MG63 (cell line): ENCODE measurements at regions not wholly inside any gene's neighbourhood (a gene's known extent, or its start where the extent isn't known, plus 50 kb on each side); places are given as distances from the start of the nearest gene placed in this dataset.
"Not testable (repeated sequence)": the region's sequence is repeated elsewhere in the genome, so short reads cannot be mapped to it uniquely, and the experiment has no call there.

Experiments
- DNase-seq: peaks from one replicate; pipeline ENCODE4 v3.0.0-alpha.2; 2020
- H3K27me3 ChIP-seq: fragments of 250-450 bp; sonication (Bioruptor Pico); 2 replicates; pipeline ENCODE4 v1.5.1; 2020; ENCODE audit warnings: mild to moderate bottlenecking, moderate library complexity
- H3K36me3 ChIP-seq: fragments of 250-450 bp; sonication (Bioruptor Pico); 2 replicates; pipeline ENCODE4 v1.5.1; 2020; ENCODE audit warnings: mild to moderate bottlenecking, moderate library complexity
- H3K4me3 ChIP-seq: fragments of 250-450 bp; sonication (Bioruptor Pico); 2 replicates; pipeline ENCODE4 v1.5.1; 2020; ENCODE audit warnings: mild to moderate bottlenecking, moderate library complexity
- H3K9me3 ChIP-seq: fragments of 250-450 bp; sonication (Bioruptor Pico); 2 replicates; pipeline ENCODE4 v1.5.1; 2020; ENCODE audit warnings: mild to moderate bottlenecking, moderate library complexity

- no peak for DNase-seq
Measured at GRCh38 chr10:118827466-118828155, 72.8 kb upstream of the CACUL1 start.

GRCh38 chr10:118832241-118832651 is 77.5 kb upstream of the CACUL1 start:
- Histone ChIP-seq H3K9me3 (no peaks in the 10 kb centered on the region), H3K27me3 (no peaks in the 10 kb centered on the region), H3K36me3 (no peaks in the 10 kb centered on the region), H3K4me3 (no peak overlapping the region)
- DNase-seq: peak; percentile 54

More at GRCh38 chr10:118827466-118828155, 72.8 kb upstream of the CACUL1 start:
- no peak overlapping the region for H3K4me3 ChIP-seq
- no peaks in the 10 kb centered on the region for H3K9me3 ChIP-seq
- no peaks in the 10 kb centered on the region for H3K36me3 ChIP-seq
- no peaks in the 10 kb centered on the region for H3K27me3 ChIP-seq

DNA sequence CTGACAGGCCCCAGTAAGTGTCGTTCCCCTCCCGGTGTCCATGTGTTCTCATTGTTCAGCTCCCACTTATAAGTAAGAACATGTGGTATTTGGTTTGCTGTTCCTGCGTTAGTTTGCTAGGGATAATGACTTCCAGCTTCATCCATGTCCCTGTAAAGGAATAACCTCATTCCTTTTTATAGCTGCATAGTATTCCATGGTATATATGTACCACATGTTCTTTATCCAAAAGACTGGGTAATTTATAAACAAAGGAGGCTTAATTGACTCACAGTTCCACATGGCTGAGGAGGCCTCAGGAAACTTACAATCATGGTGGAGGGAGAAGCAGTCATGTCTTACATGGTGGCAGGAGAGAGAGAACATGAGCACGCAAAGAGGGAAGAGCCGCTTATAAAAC is 79.6 kb upstream of the CACUL1 start:
- H3K9me3 ChIP-seq, H3K27me3 ChIP-seq, H3K4me3 ChIP-seq, H3K36me3 ChIP-seq, DNase-seq: not testable (repeated sequence)

GRCh38 chr10:118835682-118836326 is 81.0 kb upstream of the CACUL1 start:
- DNase-seq: peak; percentile 54
- H3K36me3 ChIP-seq: no peaks in the 10 kb centered on the region
- H3K9me3 ChIP-seq: no peaks in the 10 kb centered on the region
- H3K27me3 ChIP-seq: no peaks in the 10 kb centered on the region
- no peak overlapping the region for H3K4me3 ChIP-seq

DNA sequence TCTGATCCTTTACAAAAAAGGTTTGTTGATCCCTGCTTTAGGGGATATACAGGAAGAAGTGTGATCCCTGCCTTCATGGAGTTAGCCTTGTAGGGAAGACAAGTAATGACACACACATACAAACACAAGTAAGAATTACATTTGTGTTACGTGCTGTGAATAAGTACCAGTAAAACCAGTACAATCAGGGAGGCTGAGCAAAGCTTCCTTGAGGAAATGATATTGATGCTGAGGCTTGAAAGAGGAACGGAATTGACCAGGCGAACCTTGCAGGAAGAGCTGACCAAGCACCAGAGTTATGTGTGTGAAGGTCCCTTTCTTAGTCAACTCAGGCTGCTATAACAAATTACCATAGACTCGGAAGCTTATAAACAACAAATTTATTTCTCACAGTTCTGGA is 83.6 kb upstream of the CACUL1 start:
- Histone ChIP-seq H3K36me3 (no peaks in the 10 kb centered on the region), H3K9me3 (no peaks in the 10 kb centered on the region), H3K27me3 (no peaks in the 10 kb centered on the region), H3K4me3 (no peak overlapping the region)
- no peak for DNase-seq

GRCh38 chr10:118839348-118839747 is 84.6 kb upstream of the CACUL1 start:
- no peaks in the 10 kb centered on the region for H3K27me3 ChIP-seq
- no peak overlapping the region for H3K4me3 ChIP-seq
- H3K36me3 ChIP-seq: no peaks in the 10 kb centered on the region
- DNase-seq: no peak
- H3K9me3 ChIP-seq: no peaks in the 10 kb centered on the region

DNA sequence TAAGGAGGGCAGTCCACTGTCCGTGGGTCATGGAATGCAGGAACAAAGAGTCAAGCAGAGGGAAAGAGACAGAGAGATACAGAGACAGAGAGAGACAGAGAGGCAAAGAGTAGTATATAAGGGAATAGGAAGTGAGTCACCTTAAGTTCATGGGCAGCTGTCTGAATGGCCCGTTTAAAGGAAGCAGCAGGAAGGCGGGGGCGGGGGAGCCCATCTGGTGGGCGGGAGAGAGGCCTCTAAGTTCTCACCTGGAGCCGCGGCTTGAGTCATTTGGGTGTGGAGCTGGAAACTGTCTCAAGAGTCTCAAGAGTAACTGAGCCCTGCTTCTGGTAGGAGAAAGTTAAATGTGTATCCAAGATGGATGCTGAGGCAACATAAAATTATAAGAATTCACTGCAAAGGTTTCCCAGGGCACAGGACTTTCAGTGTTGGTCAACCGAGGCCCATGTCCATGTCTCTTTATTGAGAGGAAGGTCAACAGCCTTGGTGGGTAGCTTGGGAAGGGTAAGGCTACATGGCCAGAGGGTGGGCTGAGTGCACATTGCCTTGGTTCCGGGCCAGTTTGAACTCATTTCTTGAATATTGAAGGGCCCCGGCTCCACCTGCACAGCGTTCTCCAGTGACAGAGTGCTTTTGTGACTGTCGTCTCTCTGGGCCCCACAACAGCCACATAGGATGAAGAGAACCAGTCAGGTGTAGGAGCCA is 85.5 kb upstream of the CACUL1 start:
- H3K27me3 ChIP-seq: no peaks in the 10 kb centered on the region
- DNase-seq: no peak
- H3K36me3 ChIP-seq: no peaks in the 10 kb centered on the region
- no peaks in the 10 kb centered on the region for H3K9me3 ChIP-seq
- H3K4me3 ChIP-seq: no peak overlapping the region

DNA sequence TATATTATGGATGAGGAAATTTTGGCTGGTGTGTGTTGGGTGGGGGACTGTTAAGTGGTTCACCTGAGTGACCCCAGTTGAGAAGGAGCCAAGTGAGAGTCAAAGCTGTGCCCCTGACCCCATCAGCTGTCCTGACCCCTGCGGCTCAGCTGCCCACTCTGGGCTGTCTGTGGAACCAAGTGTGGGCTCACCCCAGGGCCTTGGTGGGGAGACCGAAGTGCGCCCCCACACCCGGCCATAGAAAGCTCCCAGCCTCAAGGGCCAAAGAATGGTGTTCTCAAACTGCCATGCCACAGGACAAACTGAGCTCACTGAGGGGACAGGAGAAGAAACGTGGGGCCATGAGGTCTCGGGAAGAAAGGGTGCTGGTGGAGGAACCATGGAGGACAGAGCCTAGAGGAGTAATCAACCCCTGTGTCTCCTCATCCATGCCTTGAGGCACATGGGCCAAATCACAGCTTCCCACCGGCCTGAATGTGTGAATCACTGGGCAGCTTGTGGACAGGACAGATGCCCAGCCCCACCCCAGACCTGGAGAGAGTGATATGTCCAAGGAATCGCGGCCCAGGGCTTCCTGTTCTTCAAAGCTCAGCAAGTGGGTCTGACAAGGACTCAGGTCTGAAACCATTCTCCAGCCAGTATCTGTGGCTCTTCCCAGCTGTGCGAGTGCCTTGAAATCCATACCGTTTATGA is 86.2 kb upstream of the CACUL1 start:
- no peak overlapping the region for H3K4me3 ChIP-seq
- no peaks in the 10 kb centered on the region for H3K9me3 ChIP-seq
- DNase-seq: peak; percentile 63

DNA sequence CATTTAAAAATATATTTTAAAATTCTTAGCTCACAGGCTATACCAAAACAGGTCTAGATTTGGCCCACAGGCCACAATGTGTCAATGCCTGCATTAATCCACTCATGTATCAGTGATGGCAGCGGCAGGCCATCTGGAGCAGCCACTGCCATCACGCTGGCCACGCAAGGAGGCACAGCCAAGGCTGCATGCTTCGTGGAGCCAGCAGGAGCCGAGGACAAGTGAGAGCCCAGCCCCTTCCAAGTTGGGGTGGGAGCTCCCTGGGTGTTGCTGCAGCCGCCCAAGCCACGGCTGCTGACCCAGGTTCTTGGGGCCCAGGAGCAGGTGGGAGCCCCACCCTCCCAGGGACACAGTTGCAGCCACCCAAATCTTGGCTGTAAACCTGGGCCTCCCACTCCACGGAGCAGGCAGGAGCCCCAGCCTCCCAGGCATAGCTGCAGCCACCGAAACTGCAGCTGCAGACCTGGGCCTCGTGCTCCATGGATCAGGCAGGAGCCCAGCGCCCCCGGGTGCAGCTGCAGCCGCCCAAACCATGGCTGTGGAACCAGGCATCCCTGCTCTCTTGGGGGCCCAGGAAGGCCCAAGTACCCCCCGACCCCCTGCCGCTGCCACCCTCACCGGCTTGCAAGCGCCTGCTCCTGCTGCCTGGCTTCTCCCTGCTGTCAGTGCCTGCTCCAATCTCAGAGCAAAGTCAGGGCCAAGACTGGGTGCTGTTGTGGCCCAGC is 87.3 kb upstream of the CACUL1 start:
- H3K27me3 ChIP-seq: no peaks in the 10 kb centered on the region
- no peak overlapping the region for H3K4me3 ChIP-seq
- no peaks in the 10 kb centered on the region for H3K9me3 ChIP-seq
- DNase-seq: no peak
- H3K36me3 ChIP-seq: no peaks in the 10 kb centered on the region

More for the DNA sequence above, 86.2 kb upstream of the CACUL1 start:
- Histone ChIP-seq H3K36me3 (no peaks in the 10 kb centered on the region), H3K27me3 (no peaks in the 10 kb centered on the region)

DNA sequence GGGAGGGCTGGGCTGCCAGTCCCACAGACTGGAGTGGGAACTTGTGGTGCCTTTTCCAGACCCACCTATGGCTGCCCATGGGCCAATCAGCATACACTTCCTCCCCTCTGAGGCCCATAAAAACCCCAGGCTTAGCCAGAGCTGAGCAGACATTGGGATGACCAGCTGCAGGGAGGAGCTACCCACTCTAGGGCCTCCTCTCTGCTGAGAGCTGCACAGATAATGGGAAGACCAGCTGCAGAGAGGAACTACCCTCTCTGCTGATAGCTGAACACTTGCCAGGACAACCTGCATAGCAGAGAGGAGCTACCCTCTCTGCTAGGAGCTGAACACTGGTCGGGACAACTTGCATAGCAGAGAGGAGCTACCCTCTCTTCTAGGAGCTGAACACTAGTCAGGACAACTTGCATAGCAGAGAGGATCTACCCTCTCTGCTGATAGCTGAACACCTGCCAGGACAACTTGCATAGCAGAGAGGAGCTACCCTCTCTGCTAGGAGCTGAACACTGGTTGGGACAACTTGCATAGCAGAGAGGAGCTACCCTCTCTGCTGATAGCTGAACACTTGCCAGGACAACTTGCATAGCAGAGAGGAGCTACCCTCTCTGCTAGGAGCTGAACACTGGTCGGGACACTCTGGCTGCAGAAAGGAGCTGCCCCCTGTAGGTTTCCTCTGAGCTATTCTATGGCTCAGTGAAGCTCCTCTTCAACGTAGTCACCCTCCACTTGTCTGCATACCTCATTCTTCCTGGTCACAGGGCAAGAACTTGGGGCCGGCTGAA is 88.3 kb upstream of the CACUL1 start:
- DNase-seq: no peak
- Histone ChIP-seq H3K4me3 (no peak overlapping the region), H3K27me3 (no peaks in the 10 kb centered on the region), H3K36me3 (no peaks in the 10 kb centered on the region), H3K9me3 (no peaks in the 10 kb centered on the region)

DNA sequence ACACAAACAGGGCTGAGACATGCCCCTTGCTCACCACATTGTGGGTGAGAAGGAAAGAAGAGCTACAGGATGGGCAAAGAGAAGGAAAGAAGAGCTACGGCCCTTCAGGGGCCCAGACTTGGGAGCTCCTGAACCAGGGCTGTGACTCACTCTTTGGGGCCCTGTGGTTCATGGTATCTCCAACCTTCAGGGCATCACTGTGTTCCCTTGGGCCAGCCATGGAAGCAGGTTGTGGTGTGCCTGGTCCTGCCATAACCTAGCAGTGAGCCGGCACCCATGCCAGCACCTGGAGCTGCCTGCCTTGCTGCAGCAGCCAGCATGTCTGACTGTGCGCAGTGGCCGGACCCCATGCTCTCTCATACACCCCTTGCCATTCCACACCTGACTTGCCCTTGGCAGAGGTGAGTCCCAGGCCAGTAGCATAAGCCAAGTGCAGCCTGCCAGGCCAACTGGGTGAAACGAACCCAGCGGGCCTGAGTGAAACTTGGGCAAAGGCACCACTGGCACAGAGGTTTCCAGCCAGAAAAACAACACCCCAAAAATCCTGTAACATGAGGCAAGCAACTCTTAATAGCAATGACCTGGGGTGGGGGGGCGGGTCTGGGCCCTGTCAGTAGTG is 89.0 kb upstream of the CACUL1 start:
- no peak for DNase-seq
- Histone ChIP-seq H3K36me3 (no peaks in the 10 kb centered on the region), H3K27me3 (no peaks in the 10 kb centered on the region), H3K9me3 (no peaks in the 10 kb centered on the region), H3K4me3 (no peak overlapping the region)

- Histone ChIP-seq H3K36me3 (no peaks in the 10 kb centered on the region), H3K9me3 (no peaks in the 10 kb centered on the region), H3K4me3 (no peak overlapping the region), H3K27me3 (no peaks in the 10 kb centered on the region)
- no peak for DNase-seq
Measured at GRCh38 chr10:118844731-118845521, 90.2 kb upstream of the CACUL1 start.

DNA sequence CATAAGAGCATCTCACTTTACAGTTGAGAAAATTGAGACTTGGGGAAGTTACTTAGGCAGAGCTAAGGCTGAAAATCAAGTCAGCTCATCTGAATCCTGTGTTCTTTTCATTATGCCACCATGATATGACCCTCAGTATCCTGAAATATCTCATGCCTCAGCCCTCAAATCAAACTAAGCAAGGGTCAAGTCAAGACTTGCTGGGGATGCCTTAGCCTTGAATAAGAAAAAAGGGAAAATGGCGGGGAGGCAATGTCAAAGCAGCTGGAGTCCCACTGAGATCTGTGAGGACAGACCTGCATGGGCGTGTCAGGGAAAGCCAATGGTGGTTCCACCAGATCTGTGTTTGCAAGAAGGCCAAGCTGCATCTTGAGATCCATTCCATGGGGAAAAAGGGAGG is 91.0 kb upstream of the CACUL1 start:
- Histone ChIP-seq H3K9me3 (no peaks in the 10 kb centered on the region), H3K36me3 (no peaks in the 10 kb centered on the region), H3K27me3 (no peaks in the 10 kb centered on the region), H3K4me3 (no peak overlapping the region)
- DNase-seq: no peak

DNA sequence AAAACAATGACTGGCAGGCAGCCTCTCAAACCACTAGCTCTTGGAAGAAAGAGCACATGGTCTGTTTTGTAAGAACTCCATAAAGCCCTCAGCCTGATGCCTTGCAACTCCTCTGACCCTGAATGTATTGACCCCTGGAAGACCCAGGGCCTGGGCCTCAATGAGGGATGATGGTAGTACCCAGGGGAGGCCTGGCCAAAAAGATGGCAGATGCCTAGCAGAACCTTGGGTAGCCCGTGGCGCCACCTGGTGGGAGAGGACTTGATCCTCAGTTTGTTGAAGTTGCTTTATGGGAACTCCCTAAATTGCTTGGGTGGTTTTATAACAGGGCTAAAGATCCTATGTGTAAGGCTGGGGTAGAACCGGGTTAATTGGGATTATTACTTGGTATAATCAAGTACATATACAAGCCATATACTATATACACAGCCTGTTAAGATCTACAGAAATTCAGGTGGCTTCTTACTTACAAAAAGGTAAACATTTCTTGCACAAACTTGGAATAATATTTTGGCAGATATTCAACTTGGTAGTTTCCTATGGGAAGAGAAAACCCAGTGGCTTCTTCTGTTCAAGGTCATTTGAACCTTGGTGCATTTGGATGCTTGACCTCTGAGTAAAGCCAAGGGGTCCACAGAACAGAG is 95.8 kb upstream of the CACUL1 start:
- peak; percentile 68 for DNase-seq
- Histone ChIP-seq H3K4me3 (no peak overlapping the region), H3K27me3 (no peaks in the 10 kb centered on the region), H3K9me3 (no peaks in the 10 kb centered on the region), H3K36me3 (no peaks in the 10 kb centered on the region)
